Ovary (tissue), 7 donors: ENCODE measurements at regions not wholly inside any gene's neighbourhood (a gene's known extent, or its start where the extent isn't known, plus 50 kb on each side); places are given as distances from the start of the nearest gene placed in this dataset.

Experiments used
- DNase-seq, 5 donors: peaks; one replicate each; pipeline ENCODE4 v3.0.0-alpha.2; 2019 to 2020
- H3K27ac ChIP-seq, 2 donors: fragments of 200-600 bp; one replicate each; pipeline versions ENCODE4 v1.5.1 to v1.8.0; 2019 to 2022
- H3K27me3 ChIP-seq: fragments of 200-600 bp; one replicate; pipeline ENCODE4 v1.8.0; 2022
- H3K36me3 ChIP-seq: fragments of 200-600 bp; sonication (generic); one replicate; pipeline ENCODE4 v1.5.1; 2019
- H3K4me1 ChIP-seq: one replicate; pipeline ENCODE4 v1.8.1; 2013; ENCODE audit warnings: mild to moderate bottlenecking, moderate library complexity; ENCODE audit not compliant: insufficient read depth
- H3K4me3 ChIP-seq: fragments of 200-600 bp; sonication (generic); one replicate; pipeline ENCODE4 v1.5.1; 2017
- H3K9me3 ChIP-seq, 2 donors: fragments of 200-600 bp in 1 of 2; sonication (generic) in 1 of 2; one replicate each; pipeline versions ENCODE4 v1.5.1 to v1.8.1; 2013 to 2019; ENCODE audit warnings: mild to moderate bottlenecking in 1 of 2, moderate library complexity in 1 of 2
- CTCF ChIP-seq, 3 donors: fragments of 450-650 bp in 2 of 3; fragments of 200-600 bp in 1 of 3; IDR thresholded peaks; one replicate each; pipeline versions ENCODE4 v1.5.1 to v1.8.0; 2016 to 2022; ENCODE audit warnings: antibody characterized with exemption in 3 of 3, mild to moderate bottlenecking in 1 of 3
- EP300 ChIP-seq: sonication (generic); formaldehyde crosslinking; IDR thresholded peaks from one replicate; pipeline ENCODE4 v1.6.1; 2017; ENCODE audit warnings: antibody characterized with exemption
- POLR2A ChIP-seq: fragments of 450-650 bp; IDR thresholded peaks from one replicate; pipeline ENCODE4 v1.6.1; 2017; ENCODE audit warnings: antibody characterized with exemption, mild to moderate bottlenecking, moderate library complexity
- WGBS, 3 donors: extraction: QIAGEN DNeasy Blood & Tissue Kit in 1 of 3; methylation state at CpG; one replicate each; pipeline versions ENCODE4 v1.1.5 to v1.1.7; 2013 to 2017; 5-methylcytosine and 5-hydroxymethylcytosine counted together
- intact Hi-C, 4 donors: fragments of 100-400 bp; cut with DNase I; formaldehyde crosslinking; loops; one replicate each; pipeline versions ENCODE4 v1.11.0 to v1.15.1; 2022 to 2023
- donor health status: DM: no; HTN: no; CAD: no; lungs with moderate emphysema.
- donor health status: DM: no; HTN: no; CAD: no.
- donor health status: Bipolar disorder and iron deficiency.
- donor health status: DM: no; HTN: no; CAD: no.
- donor health status: DM: yes; HTN: yes; CAD: no.

- 72 to 78% (median 77%) methylated on average over 6 of the region's 6 CpGs for WGBS, 3 donors
- intact Hi-C loops, result no loop called here
- no peaks in the 10 kb centered on the region for H3K36me3 ChIP-seq
Measured at GRCh38 chr20:52746770-52747169, 225.4 kb upstream of the TSHZ2 start.

GRCh38 chr20:52746190-52746589, 226.0 kb upstream of the TSHZ2 start:
- TF ChIP-seq EP300, result no peak
- no peak for TF ChIP-seq POLR2A
- TF ChIP-seq CTCF (IDR thresholded peaks at IDR 0.05), result no peak
- no peak for DNase-seq
- no peaks in the 10 kb centered on the region for H3K36me3 ChIP-seq
- intact Hi-C loops, result no loop called here
- no peak overlapping the region for H3K27ac ChIP-seq
- H3K27me3 ChIP-seq, result no peaks in the 10 kb centered on the region
- WGBS, 3 donors, result 83 to 86% (median 86%) methylated on average over 6 of the region's 6 CpGs
- no peaks in the 10 kb centered on the region for H3K9me3 ChIP-seq
- H3K4me3 ChIP-seq, result no peak overlapping the region
- no peaks in the 10 kb centered on the region for H3K4me1 ChIP-seq

More at GRCh38 chr20:52746770-52747169, 225.4 kb upstream of the TSHZ2 start:
- TF ChIP-seq POLR2A (no peak), CTCF (IDR thresholded peaks at IDR 0.05) (no peak), EP300 (no peak)
- Histone ChIP-seq H3K27me3 (no peaks in the 10 kb centered on the region), H3K27ac (no peak overlapping the region), H3K4me3 (no peak overlapping the region), H3K9me3 (no peaks in the 10 kb centered on the region), H3K4me1 (no peaks in the 10 kb centered on the region)
- no peak for DNase-seq

GRCh38 chr20:52744441-52744840, 227.7 kb upstream of the TSHZ2 start:
- no peak overlapping the region for H3K27ac ChIP-seq
- TF ChIP-seq CTCF (IDR thresholded peaks at IDR 0.05) (no peak), EP300 (no peak), POLR2A (no peak)
- no peaks in the 10 kb centered on the region for H3K27me3 ChIP-seq
- H3K9me3 ChIP-seq, result no peaks in the 10 kb centered on the region
- no peaks in the 10 kb centered on the region for H3K4me1 ChIP-seq
- intact Hi-C loops, result no loop called here
- 74 to 86% (median 85%) methylated on average over 3 of the region's 3 CpGs for WGBS, 3 donors
- H3K36me3 ChIP-seq, result no peaks in the 10 kb centered on the region
- DNase-seq, result no peak
- no peak overlapping the region for H3K4me3 ChIP-seq

- intact Hi-C loops, result no loop called here
- no peaks in the 10 kb centered on the region for H3K9me3 ChIP-seq
- H3K27ac ChIP-seq, result no peak overlapping the region
- H3K36me3 ChIP-seq, result no peaks in the 10 kb centered on the region
- H3K4me3 ChIP-seq, result no peak overlapping the region
- no peaks in the 10 kb centered on the region for H3K4me1 ChIP-seq
- no peak for TF ChIP-seq POLR2A
- TF ChIP-seq EP300, result no peak
- no peak for TF ChIP-seq CTCF (IDR thresholded peaks at IDR 0.05)
- H3K27me3 ChIP-seq, result no peaks in the 10 kb centered on the region
- 76 to 85% (median 77%) methylated on average over 6 of the region's 6 CpGs for WGBS, 3 donors
- no peak for DNase-seq
Measured at GRCh38 chr20:52738081-52738480, 234.1 kb upstream of the TSHZ2 start.

GRCh38 chr20:52736507-52736906, 235.7 kb upstream of the TSHZ2 start:
- Histone ChIP-seq H3K27me3 (no peaks in the 10 kb centered on the region), H3K4me1 (no peaks in the 10 kb centered on the region), H3K36me3 (no peaks in the 10 kb centered on the region), H3K9me3 (no peaks in the 10 kb centered on the region), H3K4me3 (no peak overlapping the region), H3K27ac (no peak overlapping the region)
- TF ChIP-seq EP300, result no peak
- TF ChIP-seq CTCF (IDR thresholded peaks at IDR 0.05), result no peak
- no peak for TF ChIP-seq POLR2A
- no peak for DNase-seq
- 71 to 76% (median 74%) methylated on average over 2 of the region's 2 CpGs for WGBS, 3 donors
- intact Hi-C loops, result no loop called here
